Endothelial cell of umbilical vein (primary cell): ENCODE measurements at regions not wholly inside any gene's neighbourhood (a gene's known extent, or its start where the extent isn't known, plus 50 kb on each side); places are given as distances from the start of the nearest gene placed in this dataset.

Experiments used
- BruUV-seq: library from RNA; stranded (reverse); fragments of 400-500 nt; replicated peaks from 2 replicates; lab custom pipeline; 2021; lab: Mats Ljungman, UMichigan
- CTCF ChIA-PET: fragments of 300-600, 350-600 bp; sonication (Branson Sonifier 250); formaldehyde crosslinking; loops from one replicate; lab custom pipeline; 2021; ENCODE audit warnings: antibody characterized with exemption, inconsistent platforms; lab: Charles Lee
- POLR2A ChIA-PET: fragments of 300-600, 350-600 bp; sonication (Branson Sonifier 250); formaldehyde crosslinking; loops from one replicate; lab custom pipeline; 2021; ENCODE audit warnings: antibody characterized with exemption, inconsistent platforms; lab: Charles Lee
- DNase-seq: peaks from one replicate; pipeline ENCODE4 v3.0.0-alpha.2; 2011; ENCODE audit warnings: low read depth, low spot score
- FAIRE-seq: peaks from 2 replicates; lab custom pipeline; 2011; peaks lifted over from hg19 to GRCh38; lab: Jason Lieb, UNC
- H2AFZ ChIP-seq: 2 replicates; pipeline ENCODE4 v1.6.0; 2012; ENCODE audit warnings: low read depth, low read length, control low read depth, inconsistent platforms
- H3K27ac ChIP-seq: 2 replicates; pipeline ENCODE4 v1.5.1; 2011; ENCODE audit warnings: low read depth, mild to moderate bottlenecking, control low read depth, low read length, moderate library complexity; ENCODE audit not compliant: insufficient read depth
- H3K27me3 ChIP-seq, 2 experiments: 2 replicates each; pipeline versions ENCODE4 v1.6.0 to v1.6.1; 2011; ENCODE audit warnings: low read length in 2 of 2, mixed read lengths in 1 of 2; ENCODE audit not compliant: control insufficient read depth in 2 of 2, insufficient read depth in 2 of 2
- H3K36me3 ChIP-seq, 2 experiments: 2 replicates in 1 of 2; 3 replicates in 1 of 2; pipeline ENCODE4 v1.5.1; 2011; ENCODE audit warnings: low read length in 2 of 2, mild to moderate bottlenecking in 1 of 2, moderate library complexity in 1 of 2; ENCODE audit not compliant: control insufficient read depth in 2 of 2, insufficient read depth in 2 of 2; ENCODE audit errors: extremely low read depth in 1 of 2
- H3K4me1 ChIP-seq: 3 replicates; pipeline ENCODE4 v1.5.1; 2011; ENCODE audit warnings: mild to moderate bottlenecking, low read length; ENCODE audit not compliant: control insufficient read depth, insufficient read depth; ENCODE audit errors: extremely low read depth
- H3K4me2 ChIP-seq: 2 replicates; pipeline ENCODE4 v1.6.1; 2011; ENCODE audit warnings: low read length, control low read depth, mixed read lengths; ENCODE audit not compliant: insufficient read depth
- H3K4me3 ChIP-seq, 3 experiments: fragments of 200-600 bp in 1 of 3; sonication (generic), shearing (Covaris generic) in 1 of 3; replicated peaks in 1 of 3; 2 replicates each; pipeline ENCODE4 v1.5.1; 2011 to 2016; ENCODE audit warnings: control low read depth in 3 of 3, low read length in 3 of 3, mild to moderate bottlenecking in 2 of 3, inconsistent platforms in 1 of 3, low read depth in 1 of 3, moderate library complexity in 1 of 3; ENCODE audit not compliant: insufficient read depth in 1 of 3
- H3K79me2 ChIP-seq: 2 replicates; pipeline ENCODE4 v1.6.0; 2012; ENCODE audit warnings: low read length, inconsistent platforms; ENCODE audit not compliant: control insufficient read depth, insufficient read depth
- H3K9ac ChIP-seq: replicated peaks from 2 replicates; pipeline ENCODE3; 2011; ENCODE audit warnings: low read length, control low read depth; ENCODE audit not compliant: insufficient read depth; ENCODE audit errors: extremely low read depth
- H3K9me1 ChIP-seq: replicated peaks from 3 replicates; pipeline ENCODE4 v1.6.0; 2011; ENCODE audit warnings: mild to moderate bottlenecking, low read length; ENCODE audit not compliant: control insufficient read depth, insufficient read depth; ENCODE audit errors: extremely low read depth
- H3K9me3 ChIP-seq: replicated peaks from 2 replicates; pipeline ENCODE4 v1.5.1; 2012; ENCODE audit warnings: low read length, inconsistent platforms; ENCODE audit not compliant: control insufficient read depth, insufficient read depth
- H4K20me1 ChIP-seq: replicated peaks from 2 replicates; pipeline ENCODE3; 2011; ENCODE audit warnings: mild to moderate bottlenecking, low read length; ENCODE audit not compliant: control insufficient read depth, insufficient read depth; ENCODE audit errors: extremely low read depth
- CTCF ChIP-seq, 2 donors: IDR thresholded peaks; 1 replicate in 1 of 2; 2 replicates in 1 of 2; pipeline ENCODE4 v1.5.1; 2011; ENCODE audit warnings: low read length in 2 of 2, mild to moderate bottlenecking in 2 of 2, moderate library complexity in 2 of 2, control low read depth in 1 of 2, inconsistent platforms in 1 of 2, low read depth in 1 of 2; ENCODE audit not compliant: insufficient read depth in 1 of 2; ENCODE audit errors: extremely low read depth in 1 of 2
- EZH2 ChIP-seq: IDR thresholded peaks from 2 replicates; pipeline ENCODE4 v1.6.1; 2012; ENCODE audit warnings: borderline replicate concordance, low read depth, mild to moderate bottlenecking, moderate library complexity, low read length, inconsistent platforms; ENCODE audit not compliant: severe bottlenecking
- FOS ChIP-seq: IDR thresholded peaks from 2 replicates; pipeline ENCODE4 v1.6.1; 2011; ENCODE audit warnings: mild to moderate bottlenecking, low read length, moderate library complexity, borderline replicate concordance; ENCODE audit not compliant: insufficient read depth
- GATA2 ChIP-seq: IDR thresholded peaks from 2 replicates; pipeline ENCODE4 v1.7.0; 2011; ENCODE audit warnings: low read depth, mild to moderate bottlenecking, moderate library complexity, mixed read lengths, low read length; ENCODE audit not compliant: insufficient read length, insufficient read depth
- JUN ChIP-seq: IDR thresholded peaks from 2 replicates; pipeline ENCODE4 v1.6.1; 2011; ENCODE audit warnings: borderline replicate concordance, low read depth; ENCODE audit not compliant: insufficient read length, insufficient read depth
- MAX ChIP-seq: IDR thresholded peaks from 2 replicates; pipeline ENCODE4 v1.6.1; 2011; ENCODE audit not compliant: insufficient read depth, insufficient read length
- MYC ChIP-seq: IDR thresholded peaks from one replicate; pipeline ENCODE4 v1.6.1; 2011; ENCODE audit warnings: mild to moderate bottlenecking, low read depth, low read length
- POLR2A ChIP-seq: IDR thresholded peaks from 2 replicates; pipeline ENCODE4 v1.6.1; 2012; ENCODE audit warnings: low read depth, mild to moderate bottlenecking, control low read depth, low read length
- POLR2AphosphoS5 ChIP-seq: IDR thresholded peaks from 2 replicates; pipeline ENCODE4 v1.6.1; 2012; ENCODE audit warnings: low read depth, mild to moderate bottlenecking, control low read depth, low read length, moderate library complexity; ENCODE audit not compliant: insufficient read depth
- dilution Hi-C: fragments of 300-500 bp; cut with MboI; formaldehyde crosslinking; loops from one replicate; pipeline ENCODE4 v1.15.0; 2019; ENCODE audit warnings: low sequenced_read_pairs; ENCODE audit not compliant: extremely low pct_ligation_motif_present
- intact Hi-C: fragments of 100-400 bp; cut with micrococcal nuclease; formaldehyde crosslinking; loops from one replicate; pipeline ENCODE4 v1.10.0; 2022

DNA sequence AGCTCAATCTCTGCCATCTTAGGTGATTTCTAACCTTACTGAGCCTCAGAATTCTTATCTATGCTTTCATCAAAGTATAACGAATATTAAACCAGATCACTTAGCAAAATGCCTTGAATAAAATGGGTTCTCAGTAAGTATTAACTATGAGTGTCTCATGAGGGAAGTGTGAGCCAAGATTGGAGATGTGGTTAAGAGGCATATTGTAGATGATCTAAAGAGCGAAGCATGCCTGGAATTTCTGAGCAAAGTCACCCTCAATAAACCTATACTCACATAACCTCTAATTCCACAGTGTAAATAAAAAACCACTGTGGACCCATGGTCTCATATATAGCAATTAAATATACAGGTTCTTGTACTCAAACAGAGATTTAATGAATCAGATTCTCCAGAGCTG is 193.1 kb upstream of the FSCB start:
- FAIRE-seq, result no peak
- H3K9me3 ChIP-seq, result no peaks in the 10 kb centered on the region
- TF ChIP-seq CTCF (IDR thresholded peaks at IDR 0.05; ENCODE audit: extremely low read depth in 1 of 2, insufficient read depth in 1 of 2, low read depth in 1 of 2, low read length in 2 of 2) (no peak), GATA2 (no peak), MYC (no peak), EZH2 (no peak), FOS (no peak), POLR2AphosphoS5 (no peak), POLR2A (no peak), MAX (no peak), JUN (no peak)

More for the DNA sequence above, 193.1 kb upstream of the FSCB start:
- Histone ChIP-seq H3K36me3 (no peaks in the 10 kb centered on the region), H2AFZ (no peak overlapping the region), H3K9me1 (no peaks in the 10 kb centered on the region), H3K79me2 (no peaks in the 10 kb centered on the region), H3K4me1 (no peaks in the 10 kb centered on the region), H3K27me3 (no peaks in the 10 kb centered on the region), H3K4me3 (no peak overlapping the region), H3K27ac (no peak overlapping the region), H3K9ac (no peak overlapping the region), H3K4me2 (no peak overlapping the region), H4K20me1 (no peaks in the 10 kb centered on the region)
- CTCF ChIA-PET, result no interaction called here
- no TSS peak for BruUV-seq
- intact Hi-C loops, result no loop called here
- DNase-seq, result no peak
- POLR2A ChIA-PET, result no interaction called here
- dilution Hi-C loops, result no loop called here
